GM18526 (cell line): ENCODE measurements at regions not wholly inside any gene's neighbourhood (a gene's known extent, or its start where the extent isn't known, plus 50 kb on each side); places are given as distances from the start of the nearest gene placed in this dataset.

Experiments
- POLR2A ChIP-seq: IDR thresholded peaks from 3 replicates; pipeline ENCODE4 v1.6.1; 2011; ENCODE audit not compliant: insufficient read length; ENCODE audit errors: extremely low read depth

DNA sequence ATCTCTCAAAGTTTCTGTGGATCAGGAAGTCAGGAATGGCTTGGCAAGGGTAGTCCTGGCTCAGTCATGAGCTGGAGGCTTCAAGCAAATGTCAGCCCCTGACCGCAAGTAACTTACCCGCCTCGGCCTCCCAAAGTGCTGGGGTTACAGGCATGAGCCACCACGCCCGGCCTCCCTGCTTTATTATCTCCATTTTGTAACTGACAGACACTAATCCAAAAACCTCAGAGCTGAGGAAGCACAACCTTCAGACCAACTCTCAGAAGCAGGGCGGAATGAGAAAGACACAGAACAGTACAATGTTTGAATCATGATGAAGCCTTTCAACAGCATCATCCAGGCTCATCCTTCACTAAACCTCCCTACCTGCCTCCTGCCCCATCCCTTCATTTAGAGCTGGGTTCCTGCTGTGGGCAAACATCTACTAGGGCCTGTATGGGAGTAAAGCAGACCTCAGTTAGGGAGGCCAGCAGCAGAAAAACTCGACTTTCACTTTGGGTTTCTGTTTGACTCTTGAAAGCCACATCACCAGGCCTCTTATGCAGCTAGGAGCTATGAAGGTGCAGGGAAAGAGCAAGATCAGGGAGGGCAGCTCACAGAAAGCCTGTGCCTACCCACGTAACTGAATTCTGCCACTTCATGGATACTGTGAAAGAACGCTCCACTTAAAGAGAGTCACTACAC is 84.4 kb upstream of the RAB4A start:
- TF ChIP-seq POLR2A = no peak

DNA sequence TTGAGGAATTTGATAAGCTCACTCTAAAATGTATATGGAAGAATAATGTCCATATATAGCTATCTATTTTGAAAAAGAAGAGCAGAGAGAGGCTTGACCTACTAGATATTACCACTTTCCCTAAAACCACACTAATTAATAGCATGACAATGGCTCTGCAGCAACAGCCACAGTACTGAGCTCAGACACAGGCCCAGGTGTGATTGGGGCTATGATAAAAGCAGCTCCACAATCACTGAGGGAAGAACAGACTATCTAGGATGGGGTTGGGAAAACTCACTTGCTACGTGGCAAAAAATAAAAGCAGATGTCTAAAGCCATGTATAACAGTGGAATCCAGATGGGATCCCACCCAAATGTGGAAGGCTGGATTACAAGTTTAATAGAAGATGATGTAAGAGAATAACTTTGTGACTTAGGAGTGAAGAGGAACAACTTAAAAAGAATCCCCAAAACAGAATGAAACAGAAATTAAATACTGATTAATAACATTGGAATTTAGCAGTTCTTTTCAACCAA is 80.8 kb upstream of the RAB4A start:
- TF ChIP-seq POLR2A = no peak

DNA sequence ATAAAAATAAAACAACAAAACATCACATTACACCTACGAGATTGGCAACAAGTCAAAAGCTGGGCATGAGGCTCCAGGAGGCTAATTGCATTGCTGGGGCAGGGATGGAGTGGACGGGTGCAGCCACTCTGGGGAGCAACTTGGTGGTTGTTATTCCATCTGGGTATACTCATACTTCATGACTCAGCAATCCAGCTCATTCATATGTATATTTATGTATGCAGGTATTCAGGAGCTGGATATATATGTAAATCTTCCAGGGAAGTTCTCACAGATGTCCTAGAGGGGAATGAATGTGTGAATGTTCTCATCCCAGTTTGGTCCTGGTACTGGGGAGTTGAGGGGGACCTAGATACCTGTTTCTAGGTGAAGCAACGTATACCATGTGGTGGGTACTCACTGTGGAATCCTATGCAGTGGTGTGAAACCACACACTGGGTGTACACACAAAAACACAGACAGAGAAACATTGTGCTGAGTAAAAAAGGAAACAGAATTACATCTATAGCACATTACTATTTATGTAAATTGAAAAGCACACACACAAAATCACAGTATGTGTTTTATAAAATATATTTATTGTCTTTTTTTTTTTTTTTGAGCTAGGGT is 79.7 kb upstream of the RAB4A start:
- TF ChIP-seq POLR2A = no peak

DNA sequence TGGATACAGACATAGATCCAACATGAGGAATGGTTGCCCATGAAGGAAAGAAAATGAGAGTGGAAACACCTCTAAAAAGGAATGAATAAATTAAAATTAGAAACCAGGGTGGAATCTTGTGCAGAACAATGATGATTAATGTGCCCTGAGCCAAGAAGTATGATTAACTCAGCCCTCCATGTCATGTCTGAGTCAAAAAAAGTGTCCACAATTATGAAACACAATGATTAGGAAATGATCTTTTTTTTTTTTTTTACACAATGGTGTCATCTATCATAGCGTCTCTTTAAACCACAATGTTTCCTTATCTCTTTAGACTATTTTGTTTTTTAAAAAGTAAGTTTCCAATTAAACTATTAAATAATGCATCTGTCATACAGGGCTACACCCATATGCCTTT is 78.9 kb upstream of the RAB4A start:
- no peak for TF ChIP-seq POLR2A

DNA sequence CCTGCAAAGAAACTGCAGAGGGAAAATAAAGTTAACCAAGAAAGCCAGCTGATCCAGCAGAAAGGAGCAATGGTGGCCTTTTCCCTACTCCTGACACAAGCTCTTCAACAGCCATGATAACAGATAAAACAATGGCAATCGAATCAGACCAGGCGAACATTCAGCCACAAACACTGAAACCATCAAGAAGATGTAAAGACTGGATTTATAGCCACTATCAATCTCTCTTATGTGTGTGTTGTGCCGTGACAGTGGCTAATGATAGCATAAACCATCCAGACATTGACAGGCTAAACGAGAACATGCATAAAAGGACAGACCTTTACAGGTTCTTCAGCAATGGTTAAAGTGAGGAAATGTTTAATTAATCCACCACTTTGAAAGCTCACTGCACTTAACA is 78.1 kb upstream of the RAB4A start:
- TF ChIP-seq POLR2A = no peak

DNA sequence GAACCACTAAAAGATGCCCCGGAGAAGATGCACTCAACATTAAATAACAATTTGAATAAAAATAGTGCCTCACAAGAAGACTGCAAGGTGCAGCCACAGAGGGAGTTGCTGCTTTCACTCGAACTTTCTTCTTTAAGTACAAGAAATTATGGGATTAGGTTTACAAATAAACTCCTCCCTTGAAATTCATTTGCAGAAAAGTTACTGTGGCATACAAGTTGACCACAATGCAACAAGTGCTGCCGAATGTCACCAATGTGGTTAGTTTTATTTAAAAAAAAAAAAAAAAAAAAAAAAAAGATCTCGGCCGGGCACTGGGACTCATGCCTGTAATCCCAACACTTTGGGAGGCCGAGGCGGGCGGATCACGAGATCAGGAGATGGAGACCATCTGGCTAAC is 76.8 kb upstream of the RAB4A start:
- TF ChIP-seq POLR2A = no peak

DNA sequence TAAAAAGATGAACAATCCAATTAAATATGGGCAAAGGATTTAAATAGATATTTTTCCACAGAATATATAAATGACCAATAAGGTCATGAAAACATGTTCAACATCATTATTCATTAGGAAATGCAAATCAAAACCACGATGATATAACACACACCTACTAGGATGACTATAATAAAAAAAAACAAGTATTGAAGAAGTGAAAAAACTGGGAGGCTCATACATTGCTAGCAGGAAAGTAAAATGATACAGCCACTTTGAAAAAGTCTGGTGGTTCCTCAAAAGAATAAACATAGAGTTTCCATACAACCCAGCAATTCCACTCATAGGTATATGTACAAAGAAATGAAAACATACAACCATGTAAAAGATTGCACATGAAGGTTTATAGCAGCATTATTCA is 75.7 kb upstream of the RAB4A start:
- TF ChIP-seq POLR2A = no peak

DNA sequence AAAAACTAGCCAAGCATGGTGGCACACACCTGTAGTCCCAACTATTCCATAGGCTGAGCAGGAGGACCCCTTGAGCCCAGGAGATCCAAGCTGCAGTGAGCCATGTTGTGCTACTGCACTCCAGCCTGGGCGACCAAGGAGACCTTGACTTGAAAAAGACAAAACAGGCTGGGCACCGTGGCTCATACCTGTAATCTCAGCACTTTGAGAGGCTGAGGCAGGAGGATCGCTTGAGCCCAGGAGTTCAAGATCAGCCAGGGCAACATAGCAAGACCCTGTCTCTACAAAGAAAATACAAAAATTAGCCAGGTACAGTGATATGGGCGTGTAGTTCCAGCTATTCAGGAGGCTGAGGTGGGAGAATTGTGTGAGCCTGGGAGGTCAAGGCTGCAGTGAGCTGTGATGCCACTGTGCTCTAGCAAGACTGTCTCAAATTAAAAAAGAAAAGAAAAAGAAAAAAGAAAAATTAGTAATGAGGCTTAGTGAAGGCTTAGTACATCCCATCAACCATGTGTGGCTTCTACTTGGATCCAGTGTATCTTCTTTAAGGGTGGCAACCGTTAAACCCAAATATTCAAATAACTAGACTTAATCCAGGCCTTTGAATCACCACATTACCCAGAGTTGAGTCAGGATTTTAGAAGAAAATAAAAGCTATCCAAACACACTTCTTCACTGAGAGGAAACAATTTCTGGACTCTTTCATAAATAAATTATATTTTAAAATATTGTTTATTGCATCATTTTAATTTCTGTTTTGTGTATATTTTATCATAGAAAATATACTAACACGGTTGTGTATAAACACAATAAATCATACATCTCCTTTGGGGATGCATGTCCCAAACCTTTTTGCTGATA is 74.3 kb upstream of the RAB4A start:
- no peak for TF ChIP-seq POLR2A

DNA sequence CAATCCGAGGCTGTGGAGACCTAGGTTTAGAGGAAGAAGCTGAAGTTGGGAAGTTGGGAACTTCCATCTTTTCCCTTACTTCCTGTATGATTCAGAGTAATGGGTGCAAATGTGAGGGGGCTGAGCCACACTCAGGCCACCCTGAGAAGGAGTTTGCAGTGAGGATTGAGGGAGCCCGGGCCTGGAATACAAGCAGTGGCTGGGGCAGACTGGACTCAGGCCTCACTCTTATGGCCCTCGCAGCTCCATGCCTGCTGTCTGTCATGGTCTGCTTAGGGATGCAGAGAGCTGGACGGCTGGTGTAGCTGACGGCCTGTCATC is 73.7 kb upstream of the RAB4A start:
- TF ChIP-seq POLR2A = no peak

DNA sequence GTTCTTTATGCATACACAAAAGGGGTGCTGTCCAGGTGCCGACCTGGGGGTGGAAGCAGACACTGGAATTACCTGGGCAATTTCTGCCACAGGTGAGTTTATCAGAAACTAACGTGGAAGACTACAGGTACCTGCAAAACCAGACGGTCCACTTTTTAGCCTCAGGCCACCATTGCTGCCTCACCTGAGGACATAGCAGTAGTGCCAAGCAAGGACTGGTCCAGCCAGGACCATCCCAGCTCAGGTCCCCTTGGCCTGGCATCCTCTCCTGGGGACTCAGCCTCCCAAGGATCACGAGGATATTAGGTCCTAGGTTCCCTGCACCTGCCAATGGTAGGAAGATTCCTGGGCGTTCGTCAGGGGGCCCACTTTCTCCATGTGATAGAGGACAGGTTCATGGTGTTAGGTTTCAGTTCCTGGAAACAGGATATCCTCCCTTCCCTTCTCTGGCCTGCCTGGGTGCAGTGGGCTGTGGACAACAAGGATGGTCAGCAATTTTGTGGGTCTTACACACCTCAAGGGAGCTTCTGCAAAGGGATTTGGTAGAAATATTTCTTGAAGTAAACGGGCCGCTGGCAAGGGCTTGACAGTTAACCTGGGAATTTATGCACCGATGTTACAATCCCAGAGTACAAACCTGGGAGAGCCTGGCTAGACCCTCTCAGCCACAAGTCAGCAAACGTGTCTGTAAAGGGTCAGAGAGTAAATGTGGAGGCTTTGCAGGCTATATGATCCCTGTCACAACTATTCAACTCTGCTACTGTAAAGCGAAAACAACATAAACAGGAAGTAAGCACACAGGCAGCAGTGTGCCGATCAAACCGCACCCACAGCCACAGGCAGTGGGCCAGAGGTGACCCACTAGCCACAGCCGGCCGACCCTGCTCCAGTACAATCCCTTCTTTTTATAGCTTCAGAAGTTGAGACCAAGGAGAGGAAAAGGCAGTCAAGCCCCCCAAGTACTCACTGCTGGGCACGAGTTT is 71.4 kb upstream of the RAB4A start:
- no peak for TF ChIP-seq POLR2A

DNA sequence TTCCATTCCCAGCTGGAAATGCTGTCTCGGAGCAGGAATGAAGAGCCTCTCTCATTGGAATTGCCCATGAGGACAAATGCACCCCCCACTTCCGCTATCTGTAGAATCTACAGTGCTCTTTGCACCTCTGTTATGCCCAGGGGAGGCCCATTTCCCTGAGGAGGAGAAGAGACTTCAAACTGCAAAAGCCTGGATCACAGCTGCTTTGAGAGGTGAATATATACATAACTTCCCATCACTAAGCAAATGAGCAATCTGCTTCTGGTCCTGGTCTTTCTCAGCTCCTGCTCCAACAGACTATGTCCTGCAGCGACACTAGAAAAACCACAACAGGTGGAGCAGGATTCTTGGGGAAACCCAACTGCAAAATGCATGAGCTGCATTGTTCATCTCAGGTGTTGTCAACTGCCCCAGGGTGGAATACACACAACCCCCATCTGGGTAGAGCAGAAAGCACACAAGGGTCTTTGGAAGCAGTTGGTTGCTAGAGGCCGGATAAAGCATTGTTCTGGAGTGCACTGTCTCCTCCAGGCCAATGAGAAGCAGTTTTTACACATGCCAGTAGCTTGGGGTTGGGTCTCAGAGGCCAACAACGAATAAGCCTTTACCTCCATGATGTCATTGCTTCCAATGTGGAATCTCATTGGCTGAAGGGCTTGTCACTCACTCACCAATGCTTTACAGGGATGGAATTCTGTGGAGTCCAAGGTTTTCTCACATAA is 67.7 kb upstream of the RAB4A start:
- no peak for TF ChIP-seq POLR2A

DNA sequence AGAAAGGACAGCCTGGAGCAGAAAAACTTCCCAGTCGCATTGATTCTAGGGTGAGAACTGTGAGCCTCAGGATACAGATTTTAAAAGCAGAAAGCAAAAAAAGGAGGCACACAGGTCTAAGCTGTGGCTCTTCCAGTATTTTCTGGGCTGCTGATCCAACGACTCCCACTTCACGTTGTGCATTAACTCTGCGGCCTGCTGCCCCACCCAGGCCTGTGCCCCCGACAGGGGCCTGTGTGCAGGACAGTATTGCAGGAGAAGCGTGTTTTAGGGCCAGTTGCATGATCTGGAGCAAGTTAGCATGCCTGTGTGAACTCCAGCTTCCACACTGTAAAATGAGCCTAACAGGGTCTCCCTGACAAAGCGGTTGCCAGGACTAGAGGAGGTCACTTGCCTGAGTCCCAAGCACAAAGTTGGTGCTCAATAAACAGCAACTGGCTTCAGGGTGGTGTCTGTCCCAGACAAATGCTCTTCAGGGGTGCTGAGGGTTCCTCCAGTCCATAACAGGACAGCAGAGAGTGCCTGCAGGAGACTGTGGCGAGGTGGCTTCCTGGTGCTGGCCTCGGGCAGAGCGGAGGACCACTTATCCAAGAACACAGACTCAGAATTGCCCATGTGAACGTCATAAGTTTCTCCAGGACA is 66.8 kb upstream of the RAB4A start:
- TF ChIP-seq POLR2A = no peak

DNA sequence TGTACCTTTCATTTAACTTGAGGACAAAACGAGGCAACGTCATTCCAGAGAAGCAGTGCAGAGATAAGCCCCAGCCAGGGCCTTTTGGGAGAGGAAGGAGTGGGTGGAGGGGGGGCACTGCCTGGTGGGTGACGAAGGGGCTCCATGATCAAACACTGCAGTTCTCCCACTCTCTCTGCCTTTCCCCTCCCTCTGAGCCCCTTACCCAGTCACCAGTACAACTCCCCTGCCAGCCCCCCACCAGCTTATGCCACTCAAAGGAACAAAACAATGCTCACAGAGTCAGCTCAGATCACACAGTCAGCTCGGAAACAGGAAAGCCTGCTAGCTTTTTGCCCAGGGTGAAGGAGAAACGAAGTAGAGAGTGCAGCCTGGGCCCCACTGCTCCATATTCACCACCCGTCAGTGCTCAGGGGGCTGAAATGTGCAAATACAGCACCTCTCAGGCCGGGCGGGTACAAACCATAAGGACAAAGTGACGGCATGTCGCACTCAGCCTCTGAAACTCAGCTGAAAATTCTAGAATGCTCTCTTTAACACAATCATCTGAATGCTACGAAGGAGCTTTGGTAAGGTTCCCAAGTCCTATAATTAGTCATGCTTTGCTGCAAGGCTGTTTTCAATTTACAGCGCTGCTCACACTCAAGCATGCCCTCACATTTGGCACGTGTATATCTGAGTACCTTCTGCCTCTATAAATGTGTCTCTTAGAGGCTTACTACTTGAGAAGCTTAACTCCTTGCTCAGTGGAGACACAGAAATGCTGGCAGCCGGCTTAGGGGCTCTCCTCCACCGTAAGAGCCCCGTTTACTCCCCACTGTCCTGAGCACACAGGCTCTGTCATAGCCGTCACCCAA is 65.8 kb upstream of the RAB4A start:
- no peak for TF ChIP-seq POLR2A
